CMK (cell line): ENCODE measurements at regions not wholly inside any gene's neighbourhood (a gene's known extent, or its start where the extent isn't known, plus 50 kb on each side); places are given as distances from the start of the nearest gene placed in this dataset.

Source experiments
- DNase-seq: peaks from one replicate; pipeline ENCODE4 v3.0.0-alpha.2; 2010; ENCODE audit warnings: low read depth

DNA sequence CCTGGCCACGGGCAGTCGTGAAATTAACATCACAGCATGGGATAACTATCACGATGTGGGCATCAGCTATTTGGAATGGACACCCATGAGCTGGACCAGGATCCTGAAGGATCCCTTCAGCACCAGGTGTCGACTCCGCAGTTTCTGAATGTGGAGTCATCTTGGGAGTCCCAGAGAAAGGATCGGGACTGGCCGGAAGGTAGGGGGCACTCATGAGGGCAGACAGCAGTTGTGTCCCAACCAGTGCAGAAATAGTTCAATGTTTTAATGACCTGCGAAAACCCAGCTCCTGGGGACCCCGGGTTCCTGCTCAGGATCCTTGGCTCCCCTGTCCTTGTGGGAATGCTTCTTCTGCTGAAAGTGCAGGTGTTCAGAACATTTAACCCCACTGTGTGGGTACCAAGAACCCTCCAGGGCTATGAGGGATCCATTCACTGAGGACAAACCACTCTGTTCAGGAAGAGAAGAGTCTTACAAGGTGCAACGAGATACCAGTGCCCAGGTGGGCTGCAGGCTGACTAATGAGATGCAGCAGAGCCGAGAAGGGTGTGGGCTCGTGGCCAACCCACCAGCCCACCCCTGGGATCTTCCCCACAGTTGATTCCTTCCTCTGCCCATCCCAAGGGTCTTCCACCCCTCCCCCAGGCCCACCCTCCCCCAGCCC lies 154.8 kb downstream of the SALL1 start:
- no peak for DNase-seq

GRCh38 chr16:50994995-50995394 lies 156.1 kb downstream of the SALL1 start:
- no peak for DNase-seq

- DNase-seq, result no peak
Observed at GRCh38 chr16:50992350-50993032, 158.6 kb downstream of the SALL1 start.

GRCh38 chr16:50991436-50991835 lies 159.6 kb downstream of the SALL1 start:
- DNase-seq, result no peak

GRCh38 chr16:50991006-50991405 lies 160.1 kb downstream of the SALL1 start:
- DNase-seq, result no peak

DNA sequence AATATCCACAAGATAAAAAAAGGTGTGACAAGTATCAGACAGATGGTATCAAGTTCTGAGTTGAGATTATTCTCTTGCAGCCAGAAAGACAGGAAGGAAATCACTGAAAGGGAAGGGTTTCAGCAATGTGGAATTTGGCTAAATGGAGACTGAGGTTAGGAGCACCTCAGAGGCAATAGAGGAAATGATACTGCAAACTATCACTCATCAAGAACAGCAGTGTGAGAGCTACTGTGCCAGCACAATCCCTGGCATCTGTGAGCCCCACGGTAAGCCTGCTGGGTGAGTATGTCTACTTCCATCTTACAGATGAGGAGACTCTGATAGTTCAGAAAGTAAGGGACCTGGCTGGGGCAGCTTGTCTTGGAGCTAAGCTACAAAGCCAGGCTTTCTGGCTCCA lies 162.0 kb downstream of the SALL1 start:
- DNase-seq, result no peak

DNA sequence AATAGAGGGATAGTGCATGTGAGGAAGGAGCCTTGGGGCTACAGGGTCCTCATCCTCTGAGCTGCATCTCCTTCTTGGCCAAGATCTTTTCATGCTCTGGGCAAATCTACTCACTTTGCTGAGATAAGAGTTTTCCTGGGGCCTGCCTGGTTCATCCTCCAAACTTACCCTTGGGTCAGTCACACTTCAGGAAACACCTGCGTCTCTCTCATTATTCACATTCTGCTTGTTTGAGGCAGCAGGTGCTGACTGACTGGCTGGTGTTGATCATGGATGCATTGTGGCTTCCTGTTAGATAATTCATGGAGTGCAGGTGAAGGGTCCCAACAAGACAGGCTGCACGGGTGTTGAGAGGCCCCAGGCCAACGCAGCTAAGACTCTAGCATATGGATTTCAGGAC lies 162.6 kb downstream of the SALL1 start:
- no peak for DNase-seq

GRCh38 chr16:50986453-50986852 lies 164.6 kb downstream of the SALL1 start:
- DNase-seq, result no peak

DNA sequence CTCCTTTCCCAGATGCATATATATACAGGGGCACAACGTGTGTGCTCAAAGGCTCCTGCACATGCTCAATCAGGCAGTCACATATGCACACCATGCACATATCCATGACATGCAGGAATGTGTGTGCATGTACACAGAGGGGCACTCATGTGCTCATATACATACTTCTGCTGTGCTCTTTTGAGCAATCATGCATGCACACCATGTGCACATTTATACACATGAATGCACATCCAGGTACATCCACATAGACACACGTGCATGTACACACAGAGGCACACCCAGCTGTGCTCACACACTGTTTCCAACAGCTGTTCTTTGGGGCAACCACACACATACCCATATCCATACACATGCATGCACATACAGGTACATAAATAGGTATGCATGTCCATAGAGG lies 165.3 kb downstream of the SALL1 start:
- DNase-seq, result no peak

GRCh38 chr16:50984688-50985087 lies 166.4 kb downstream of the SALL1 start:
- no peak for DNase-seq

- DNase-seq, result no peak
Observed at GRCh38 chr16:50982808-50983207, 168.3 kb downstream of the SALL1 start.

GRCh38 chr16:50981951-50982350 lies 169.1 kb downstream of the SALL1 start:
- no peak for DNase-seq

DNA sequence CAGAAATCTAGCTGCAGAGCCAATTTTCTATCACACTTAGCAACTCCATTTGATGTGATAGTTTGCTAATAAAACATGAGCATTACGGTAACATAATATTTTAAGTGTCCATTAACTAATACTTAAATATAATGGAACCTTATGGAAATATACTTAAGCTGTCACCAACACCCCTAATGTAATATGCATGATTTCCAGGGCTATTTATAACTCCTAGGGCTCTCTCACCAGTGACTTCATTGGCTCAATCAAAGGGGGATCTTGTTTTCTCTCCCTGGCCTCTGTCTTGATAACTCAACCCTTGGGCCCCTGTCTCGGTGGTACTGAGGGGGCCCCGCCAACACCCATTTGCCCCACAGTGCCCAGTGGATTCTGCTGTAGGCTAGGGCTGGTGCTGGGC lies 170.4 kb downstream of the SALL1 start:
- no peak for DNase-seq

- DNase-seq, result no peak
Observed at GRCh38 chr16:50979806-50980620, 171.1 kb downstream of the SALL1 start.

DNA sequence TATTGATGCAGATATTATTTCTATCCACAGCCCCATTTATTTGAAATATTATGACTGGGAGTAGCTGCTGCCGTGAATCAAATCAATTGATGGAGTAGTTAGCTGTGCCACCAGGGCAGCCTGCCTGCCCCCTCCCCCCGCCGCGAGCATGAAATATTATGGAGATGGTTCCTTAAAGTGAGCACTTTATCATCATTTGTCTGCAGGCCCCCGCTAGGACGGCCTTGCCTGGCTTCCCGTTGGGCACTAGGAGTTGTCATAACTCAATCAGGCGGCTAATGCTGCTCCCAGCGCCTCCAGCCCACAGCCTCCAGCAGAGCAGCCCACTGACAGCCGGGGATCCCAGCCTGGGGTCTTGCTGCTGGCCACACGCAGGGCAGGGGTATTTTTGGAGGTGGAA lies 173.9 kb downstream of the SALL1 start:
- no peak for DNase-seq

DNA sequence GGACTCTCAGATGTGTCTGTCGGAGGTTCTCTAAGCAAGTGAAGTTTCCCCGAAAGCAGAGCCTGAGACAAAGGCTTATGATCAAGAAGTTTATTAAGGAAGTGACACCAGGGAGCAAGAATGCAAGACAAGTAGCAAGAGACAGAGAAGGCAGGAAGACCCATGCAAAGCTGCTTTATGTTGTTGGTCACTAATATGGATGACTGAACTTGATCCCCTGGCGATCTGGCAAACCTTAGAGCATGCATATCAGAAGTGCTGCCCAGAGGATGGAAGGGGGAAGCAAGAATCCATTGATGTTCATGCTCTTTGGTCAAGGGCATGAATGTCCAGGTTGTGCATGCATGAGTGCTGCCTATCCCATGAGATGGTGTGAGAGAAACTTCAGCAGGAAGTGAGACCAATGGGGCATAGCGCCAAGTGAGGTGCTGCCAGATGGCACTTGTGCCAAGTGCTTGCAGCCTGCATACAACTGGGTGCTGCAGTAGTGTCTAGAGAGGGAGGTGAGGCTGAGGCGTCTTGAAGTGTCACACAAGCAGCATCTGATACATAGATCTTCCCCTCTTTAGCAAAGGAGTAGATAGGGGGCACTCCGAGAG lies 176.5 kb downstream of the SALL1 start:
- DNase-seq, result no peak

- DNase-seq, result no peak
Observed at GRCh38 chr16:50972876-50973275, 178.2 kb downstream of the SALL1 start.

- DNase-seq, result no peak
Observed at GRCh38 chr16:50970281-50970680, 180.8 kb downstream of the SALL1 start.

DNA sequence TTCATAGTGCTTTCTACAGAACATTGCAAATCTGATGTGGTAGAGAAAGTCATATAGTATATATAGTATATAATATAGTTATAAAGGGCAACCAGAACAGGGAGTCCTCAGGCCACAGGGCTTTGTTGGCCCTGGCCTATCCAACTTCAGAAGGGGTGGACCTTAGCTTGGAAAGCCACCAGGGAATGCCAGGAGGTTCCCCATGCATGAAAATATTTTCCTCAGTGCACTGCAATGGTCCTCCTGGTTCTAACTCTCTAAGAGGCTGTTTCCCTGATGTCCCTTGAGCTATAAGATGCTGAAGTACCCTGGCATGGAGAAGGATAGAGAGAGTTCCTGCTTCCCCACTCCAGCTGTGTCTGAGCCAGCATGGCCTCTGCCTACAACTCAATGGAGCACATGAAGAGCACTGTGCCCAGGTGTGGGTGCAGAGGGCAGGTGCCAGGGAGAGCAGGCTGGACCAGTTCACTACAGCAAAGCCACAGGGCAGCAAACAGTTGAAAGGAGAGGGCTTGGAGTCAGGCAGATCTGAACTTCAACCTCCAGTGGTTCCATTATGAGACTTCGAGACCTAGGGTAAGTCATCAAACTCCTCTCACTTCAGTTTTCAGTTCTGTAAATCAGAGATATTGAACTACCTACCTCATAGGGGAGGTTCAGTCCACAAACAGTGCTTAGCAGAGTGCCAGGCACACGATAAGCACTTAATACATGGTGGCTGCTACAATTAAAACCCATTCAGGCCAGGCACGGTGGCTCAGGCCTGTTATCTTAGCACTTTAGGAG lies 183.1 kb downstream of the SALL1 start:
- DNase-seq, result no peak

- no peak for DNase-seq
Observed at GRCh38 chr16:50964491-50964890, 186.6 kb downstream of the SALL1 start.

GRCh38 chr16:50961952-50962351 lies 189.1 kb downstream of the SALL1 start:
- DNase-seq, result no peak
